ENCODE measurements at regions not wholly inside any gene's neighbourhood (a gene's known extent, or its start where the extent isn't known, plus 50 kb on each side); places are given as distances from the start of the nearest gene placed in this dataset.

DNA sequence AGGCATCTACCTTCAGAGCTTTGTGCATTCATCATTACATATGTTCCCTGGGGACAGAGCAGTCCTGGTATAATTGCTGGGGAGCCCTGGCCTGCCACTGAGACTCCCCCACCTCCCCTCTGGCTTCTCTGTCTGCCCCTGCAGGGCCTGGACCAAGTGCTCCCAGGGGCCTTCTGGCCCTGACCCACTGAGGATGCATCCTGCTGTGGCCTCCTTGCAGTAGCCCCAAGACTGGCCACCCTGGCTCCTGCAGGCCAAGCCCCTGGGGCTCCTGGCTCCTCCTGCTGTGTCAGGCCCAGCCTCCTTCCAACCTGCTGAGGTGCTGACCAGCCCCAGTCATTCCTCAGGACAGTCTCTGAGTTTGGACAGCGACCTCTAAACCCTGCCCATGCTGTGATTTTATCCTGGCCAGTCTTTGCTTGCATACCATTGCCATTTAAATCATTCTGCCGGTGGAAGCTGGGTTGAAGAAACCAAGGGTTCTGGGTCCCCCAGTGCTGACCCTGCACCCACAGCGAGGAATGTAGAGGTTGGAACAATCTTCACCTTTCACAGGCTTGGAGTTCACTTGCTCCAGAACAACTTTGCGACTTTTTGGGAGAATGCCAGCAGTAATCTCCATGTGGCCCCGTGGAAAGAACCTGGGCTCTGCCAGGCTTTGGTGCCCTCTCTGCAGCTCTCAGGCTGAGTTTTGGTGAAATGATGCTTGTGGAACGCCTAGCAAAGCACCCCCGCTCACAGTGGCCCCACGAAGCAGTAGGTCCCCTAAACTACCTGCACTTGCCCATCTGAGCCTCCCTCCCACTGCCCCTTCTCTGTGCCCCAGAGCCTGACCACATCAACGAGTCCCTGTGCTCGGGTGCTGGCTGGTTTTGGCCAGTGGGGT is 167.3 kb upstream of the GLI2 start:
- H2AFZ ChIP-seq (ENCODE audit: low read length): no peak overlapping the region
- TF ChIP-seq EZH2 (IDR thresholded peaks at IDR 0.05; ENCODE audit: low read length, missing control alignments) (no peak), CTCF (conservative IDR thresholded peaks at IDR 0.05 in 1 of 2, IDR thresholded peaks at IDR 0.05 in 1 of 2; ENCODE audit: low read depth in 1 of 2, low read length in 2 of 2) (no peak)

GRCh38 chr2:120568975-120569268 is 166.7 kb upstream of the GLI2 start:
- Histone ChIP-seq H3K79me2 (ENCODE audit: control insufficient read depth, insufficient read depth, low read length) (no peaks in the 10 kb centered on the region), H3K4me3 (replicated peaks in 1 of 4; ENCODE audit: control extremely low read depth in 1 of 4, insufficient read depth in 1 of 4, low read depth in 3 of 4, low read length in 4 of 4) (no peak overlapping the region), H3K4me1 (ENCODE audit: control insufficient read depth, extremely low read depth, insufficient read depth, low read length) (peaks cover 13% of the 10 kb centered on the region), H3K4me2 (ENCODE audit: extremely low read depth, insufficient read depth, low read length) (no peak overlapping the region), H3K9ac (ENCODE audit: insufficient read depth, low read length) (no peak overlapping the region), H2AFZ (ENCODE audit: low read length) (no peak overlapping the region), H3K27ac (ENCODE audit: insufficient read depth, low read length) (no peak overlapping the region), H3K9me3 (ENCODE audit: control insufficient read depth, insufficient read depth, low read depth, low read length) (no peaks in the 10 kb centered on the region), H3K36me3 (ENCODE audit: control insufficient read depth, insufficient read depth, low read length) (no peaks in the 10 kb centered on the region), H4K20me1 (ENCODE audit: control insufficient read depth, extremely low read depth, insufficient read depth, low read length) (no peaks in the 10 kb centered on the region), H3K27me3 (ENCODE audit: control insufficient read depth, insufficient read depth, low read length) (peaks cover 2% of the 10 kb centered on the region)
- no peak for DNase-seq (ENCODE audit: low read depth in 2 of 2)
- TF ChIP-seq EZH2 (IDR thresholded peaks at IDR 0.05; ENCODE audit: low read length, missing control alignments) (no peak), CTCF (conservative IDR thresholded peaks at IDR 0.05 in 1 of 2, IDR thresholded peaks at IDR 0.05 in 1 of 2; ENCODE audit: low read depth in 1 of 2, low read length in 2 of 2) (no peak)

More for the DNA sequence above, 167.3 kb upstream of the GLI2 start:
- no peaks in the 10 kb centered on the region for H3K36me3 ChIP-seq (ENCODE audit: control insufficient read depth, insufficient read depth, low read length)
- H3K9me3 ChIP-seq (ENCODE audit: control insufficient read depth, insufficient read depth, low read depth, low read length): no peaks in the 10 kb centered on the region
- peaks cover 13% of the 10 kb centered on the region for H3K4me1 ChIP-seq (ENCODE audit: control insufficient read depth, extremely low read depth, insufficient read depth, low read length)
- no peaks in the 10 kb centered on the region for H3K27me3 ChIP-seq (ENCODE audit: control insufficient read depth, insufficient read depth, low read length)
- H4K20me1 ChIP-seq (ENCODE audit: control insufficient read depth, extremely low read depth, insufficient read depth, low read length): no peaks in the 10 kb centered on the region
- no peaks in the 10 kb centered on the region for H3K79me2 ChIP-seq (ENCODE audit: control insufficient read depth, insufficient read depth, low read length)
- H3K4me2 ChIP-seq (ENCODE audit: extremely low read depth, insufficient read depth, low read length): no peak overlapping the region
- H3K4me3 ChIP-seq (replicated peaks in 1 of 4; ENCODE audit: control extremely low read depth in 1 of 4, insufficient read depth in 1 of 4, low read depth in 3 of 4, low read length in 4 of 4): no peak overlapping the region
- H3K9ac ChIP-seq (ENCODE audit: insufficient read depth, low read length): no peak overlapping the region
- DNase-seq (ENCODE audit: low read depth in 2 of 2): peak in 1 of 2 donors; percentile 12
- no peak overlapping the region for H3K27ac ChIP-seq (ENCODE audit: insufficient read depth, low read length)

GRCh38 chr2:120570001-120570400 is 165.7 kb upstream of the GLI2 start:
- Histone ChIP-seq H4K20me1 (ENCODE audit: control insufficient read depth, extremely low read depth, insufficient read depth, low read length) (no peaks in the 10 kb centered on the region), H3K27ac (ENCODE audit: insufficient read depth, low read length) (no peak overlapping the region), H3K27me3 (ENCODE audit: control insufficient read depth, insufficient read depth, low read length) (peaks cover 6% of the 10 kb centered on the region), H2AFZ (ENCODE audit: low read length) (no peak overlapping the region), H3K36me3 (ENCODE audit: control insufficient read depth, insufficient read depth, low read length) (no peaks in the 10 kb centered on the region), H3K79me2 (ENCODE audit: control insufficient read depth, insufficient read depth, low read length) (no peaks in the 10 kb centered on the region), H3K9ac (ENCODE audit: insufficient read depth, low read length) (no peak overlapping the region), H3K4me2 (ENCODE audit: extremely low read depth, insufficient read depth, low read length) (no peak overlapping the region), H3K4me1 (ENCODE audit: control insufficient read depth, extremely low read depth, insufficient read depth, low read length) (peaks cover 13% of the 10 kb centered on the region), H3K9me3 (ENCODE audit: control insufficient read depth, insufficient read depth, low read depth, low read length) (no peaks in the 10 kb centered on the region), H3K4me3 (replicated peaks in 1 of 4; ENCODE audit: control extremely low read depth in 1 of 4, insufficient read depth in 1 of 4, low read depth in 3 of 4, low read length in 4 of 4) (no peak overlapping the region)
- no peak for TF ChIP-seq CTCF (conservative IDR thresholded peaks at IDR 0.05 in 1 of 2, IDR thresholded peaks at IDR 0.05 in 1 of 2; ENCODE audit: low read depth in 1 of 2, low read length in 2 of 2)
- TF ChIP-seq EZH2 (IDR thresholded peaks at IDR 0.05; ENCODE audit: low read length, missing control alignments): no peak
- DNase-seq (ENCODE audit: low read depth in 2 of 2): no peak
